Neural cell (in vitro differentiated cells): ENCODE measurements at regions not wholly inside any gene's neighbourhood (a gene's known extent, or its start where the extent isn't known, plus 50 kb on each side); places are given as distances from the start of the nearest gene placed in this dataset.

Experiments used
- H2AFZ ChIP-seq: fragments of 200-600, 300-800 bp; sonication (generic), shearing (Covaris generic); 2 replicates; pipeline ENCODE4 v1.6.0; 2014; ENCODE audit warnings: low read depth, mild to moderate bottlenecking, antibody characterized with exemption, low read length, moderate library complexity
- H3F3A ChIP-seq: fragments of 200-600 bp; shearing (Covaris generic); 2 replicates; pipeline ENCODE4 v1.6.1; 2016; ENCODE audit warnings: mild to moderate bottlenecking, moderate library complexity, mixed read lengths, antibody characterized with exemption, low read length; ENCODE audit not compliant: insufficient read depth, poor library complexity, severe bottlenecking
- H3K27ac ChIP-seq: fragments of 200-600, 300-800 bp; sonication (generic), shearing (Covaris generic); 2 replicates; pipeline ENCODE4 v1.5.1; 2014; ENCODE audit warnings: mild to moderate bottlenecking, low read length, moderate library complexity
- H3K27me3 ChIP-seq: fragments of 300-800, 200-600 bp; sonication (generic), shearing (Covaris generic); 2 replicates; pipeline ENCODE4 v1.6.0; 2014; ENCODE audit warnings: mild to moderate bottlenecking, low read depth, low read length, moderate library complexity; ENCODE audit not compliant: insufficient read depth
- H3K36me3 ChIP-seq: fragments of 300-800, 200-600 bp; sonication (generic), shearing (Covaris generic); 2 replicates; pipeline ENCODE4 v1.5.1; 2014; ENCODE audit warnings: mild to moderate bottlenecking, antibody characterized with exemption, low read length, moderate library complexity; ENCODE audit not compliant: insufficient read depth
- H3K4me2 ChIP-seq: fragments of 300-800, 200-600 bp; sonication (generic), shearing (Covaris generic); 2 replicates; pipeline ENCODE4 v1.6.0; 2014; ENCODE audit warnings: mild to moderate bottlenecking, low read length
- H3K4me3 ChIP-seq: fragments of 300-800, 200-600 bp; sonication (generic), shearing (Covaris generic); 2 replicates; pipeline ENCODE4 v1.5.1; 2014; ENCODE audit warnings: mild to moderate bottlenecking, low read length, moderate library complexity
- H3K79me2 ChIP-seq: fragments of 200-600 bp; shearing (Covaris generic); replicated peaks from 2 replicates; pipeline ENCODE4 v1.6.0; 2014; ENCODE audit warnings: mild to moderate bottlenecking, low read length, moderate library complexity; ENCODE audit not compliant: insufficient read depth
- H3K9ac ChIP-seq: fragments of 300-800, 200-600 bp; sonication (generic), shearing (Covaris generic); 2 replicates; pipeline ENCODE4 v1.6.1; 2016; ENCODE audit warnings: mild to moderate bottlenecking, low read length, mixed read lengths
- H3K9me2 ChIP-seq: fragments of 200-600 bp; shearing (Covaris generic); 2 replicates; pipeline ENCODE4 v1.6.1; 2016; ENCODE audit warnings: mild to moderate bottlenecking, low read length, mixed read lengths; ENCODE audit not compliant: insufficient read depth
- H3K9me3 ChIP-seq: fragments of 200-600, 300-800 bp; sonication (generic), shearing (Covaris generic); 2 replicates; pipeline ENCODE4 v1.6.1; 2016; ENCODE audit warnings: mild to moderate bottlenecking, mixed run types, low read length, moderate library complexity, mixed read lengths
- H4K20me1 ChIP-seq: fragments of 200-600 bp; shearing (Covaris generic); 2 replicates; pipeline ENCODE4 v1.6.1; 2016; ENCODE audit warnings: mild to moderate bottlenecking, mixed run types; ENCODE audit not compliant: insufficient read depth
- EP300 ChIP-seq: fragments of 450-650 bp; conservative IDR thresholded peaks from 2 replicates; pipeline ENCODE4 v1.6.1; 2014; ENCODE audit warnings: antibody characterized with exemption, mild to moderate bottlenecking, moderate library complexity; ENCODE audit not compliant: poor library complexity, severe bottlenecking
- EZH2 ChIP-seq: fragments of 200-600, 300-800 bp; shearing (Covaris generic), sonication (generic); IDR thresholded peaks from 2 replicates; pipeline ENCODE4 v1.6.1; 2014; ENCODE audit warnings: antibody characterized with exemption, low read length, borderline replicate concordance, mild to moderate bottlenecking; ENCODE audit not compliant: insufficient read depth, poor library complexity, severe bottlenecking
- MXI1 ChIP-seq: fragments of 450-650 bp; conservative IDR thresholded peaks from 2 replicates; pipeline ENCODE4 v1.6.1; 2014; ENCODE audit warnings: antibody characterized with exemption, mild to moderate bottlenecking; ENCODE audit not compliant: poor library complexity, severe bottlenecking
- POLR2AphosphoS5 ChIP-seq: IDR thresholded peaks from 2 replicates; pipeline ENCODE4 v1.6.1; 2012
- RAD21 ChIP-seq: fragments of 450-650 bp; conservative IDR thresholded peaks from 2 replicates; pipeline ENCODE4 v1.6.1; 2014; ENCODE audit warnings: antibody characterized with exemption, mild to moderate bottlenecking, moderate library complexity
- SMC3 ChIP-seq: fragments of 450-650 bp; conservative IDR thresholded peaks from 2 replicates; pipeline ENCODE4 v1.6.1; 2014; ENCODE audit warnings: antibody characterized with exemption, mild to moderate bottlenecking, moderate library complexity; ENCODE audit not compliant: poor library complexity
- TAF1 ChIP-seq: IDR thresholded peaks from 2 replicates; pipeline ENCODE4 v1.6.1; 2012; ENCODE audit warnings: low read depth
- TF ChIP-seq, protein P1 (sequence below): fragments of 450-650 bp; IDR thresholded peaks from 2 replicates; pipeline ENCODE4 v1.5.1; 2014; ENCODE audit warnings: antibody characterized with exemption, mild to moderate bottlenecking, moderate library complexity; ENCODE audit not compliant: poor library complexity, severe bottlenecking
- TF ChIP-seq, protein P2 (sequence below): IDR thresholded peaks from 2 replicates; pipeline ENCODE4 v1.6.1; 2012; ENCODE audit warnings: borderline replicate concordance

- Histone ChIP-seq H3F3A (no peaks in the 10 kb centered on the region), H2AFZ (no peak overlapping the region), H3K9me3 (no peaks in the 10 kb centered on the region), H3K36me3 (no peaks in the 10 kb centered on the region), H3K4me3 (no peak overlapping the region), H3K9me2 (no peaks in the 10 kb centered on the region), H3K9ac (no peak overlapping the region), H3K27ac (no peak overlapping the region), H3K79me2 (no peaks in the 10 kb centered on the region), H3K4me2 (no peak overlapping the region), H3K27me3 (no peaks in the 10 kb centered on the region), H4K20me1 (no peaks in the 10 kb centered on the region)
- TF ChIP-seq SMC3 (no peak), MXI1 (no peak), EP300 (no peak), POLR2AphosphoS5 (no peak), RAD21 (no peak), EZH2 (no peak), TAF1 (no peak)
- TF ChIP-seq, protein P1, sequence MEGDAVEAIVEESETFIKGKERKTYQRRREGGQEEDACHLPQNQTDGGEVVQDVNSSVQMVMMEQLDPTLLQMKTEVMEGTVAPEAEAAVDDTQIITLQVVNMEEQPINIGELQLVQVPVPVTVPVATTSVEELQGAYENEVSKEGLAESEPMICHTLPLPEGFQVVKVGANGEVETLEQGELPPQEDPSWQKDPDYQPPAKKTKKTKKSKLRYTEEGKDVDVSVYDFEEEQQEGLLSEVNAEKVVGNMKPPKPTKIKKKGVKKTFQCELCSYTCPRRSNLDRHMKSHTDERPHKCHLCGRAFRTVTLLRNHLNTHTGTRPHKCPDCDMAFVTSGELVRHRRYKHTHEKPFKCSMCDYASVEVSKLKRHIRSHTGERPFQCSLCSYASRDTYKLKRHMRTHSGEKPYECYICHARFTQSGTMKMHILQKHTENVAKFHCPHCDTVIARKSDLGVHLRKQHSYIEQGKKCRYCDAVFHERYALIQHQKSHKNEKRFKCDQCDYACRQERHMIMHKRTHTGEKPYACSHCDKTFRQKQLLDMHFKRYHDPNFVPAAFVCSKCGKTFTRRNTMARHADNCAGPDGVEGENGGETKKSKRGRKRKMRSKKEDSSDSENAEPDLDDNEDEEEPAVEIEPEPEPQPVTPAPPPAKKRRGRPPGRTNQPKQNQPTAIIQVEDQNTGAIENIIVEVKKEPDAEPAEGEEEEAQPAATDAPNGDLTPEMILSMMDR = no peak
- TF ChIP-seq, protein P2, sequence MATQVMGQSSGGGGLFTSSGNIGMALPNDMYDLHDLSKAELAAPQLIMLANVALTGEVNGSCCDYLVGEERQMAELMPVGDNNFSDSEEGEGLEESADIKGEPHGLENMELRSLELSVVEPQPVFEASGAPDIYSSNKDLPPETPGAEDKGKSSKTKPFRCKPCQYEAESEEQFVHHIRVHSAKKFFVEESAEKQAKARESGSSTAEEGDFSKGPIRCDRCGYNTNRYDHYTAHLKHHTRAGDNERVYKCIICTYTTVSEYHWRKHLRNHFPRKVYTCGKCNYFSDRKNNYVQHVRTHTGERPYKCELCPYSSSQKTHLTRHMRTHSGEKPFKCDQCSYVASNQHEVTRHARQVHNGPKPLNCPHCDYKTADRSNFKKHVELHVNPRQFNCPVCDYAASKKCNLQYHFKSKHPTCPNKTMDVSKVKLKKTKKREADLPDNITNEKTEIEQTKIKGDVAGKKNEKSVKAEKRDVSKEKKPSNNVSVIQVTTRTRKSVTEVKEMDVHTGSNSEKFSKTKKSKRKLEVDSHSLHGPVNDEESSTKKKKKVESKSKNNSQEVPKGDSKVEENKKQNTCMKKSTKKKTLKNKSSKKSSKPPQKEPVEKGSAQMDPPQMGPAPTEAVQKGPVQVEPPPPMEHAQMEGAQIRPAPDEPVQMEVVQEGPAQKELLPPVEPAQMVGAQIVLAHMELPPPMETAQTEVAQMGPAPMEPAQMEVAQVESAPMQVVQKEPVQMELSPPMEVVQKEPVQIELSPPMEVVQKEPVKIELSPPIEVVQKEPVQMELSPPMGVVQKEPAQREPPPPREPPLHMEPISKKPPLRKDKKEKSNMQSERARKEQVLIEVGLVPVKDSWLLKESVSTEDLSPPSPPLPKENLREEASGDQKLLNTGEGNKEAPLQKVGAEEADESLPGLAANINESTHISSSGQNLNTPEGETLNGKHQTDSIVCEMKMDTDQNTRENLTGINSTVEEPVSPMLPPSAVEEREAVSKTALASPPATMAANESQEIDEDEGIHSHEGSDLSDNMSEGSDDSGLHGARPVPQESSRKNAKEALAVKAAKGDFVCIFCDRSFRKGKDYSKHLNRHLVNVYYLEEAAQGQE = no peak
Measured at GRCh38 chr2:240206630-240207029, 66.2 kb upstream of the OTOS start.

GRCh38 chr2:240207661-240208060, 67.2 kb upstream of the OTOS start:
- Histone ChIP-seq H3K36me3 (no peaks in the 10 kb centered on the region), H3K9ac (no peak overlapping the region), H3K27ac (no peak overlapping the region), H3K4me2 (no peak overlapping the region), H4K20me1 (no peaks in the 10 kb centered on the region), H3K9me2 (no peaks in the 10 kb centered on the region), H3K9me3 (no peaks in the 10 kb centered on the region), H3F3A (no peaks in the 10 kb centered on the region), H3K79me2 (no peaks in the 10 kb centered on the region), H3K27me3 (no peaks in the 10 kb centered on the region), H3K4me3 (no peak overlapping the region), H2AFZ (no peak overlapping the region)
- no peak for TF ChIP-seq EP300
- TF ChIP-seq, protein P1 = no peak
- TF ChIP-seq POLR2AphosphoS5 = no peak
- no peak for TF ChIP-seq TAF1
- no peak for TF ChIP-seq MXI1
- TF ChIP-seq EZH2 = no peak
- TF ChIP-seq, protein P2 = no peak
